OCI-M2 (cell line): ENCODE measurements at regions not wholly inside any gene's neighbourhood (a gene's known extent, or its start where the extent isn't known, plus 50 kb on each side); places are given as distances from the start of the nearest gene placed in this dataset.
"Not testable (repeated sequence)": the region's sequence is repeated elsewhere in the genome, so short reads cannot be mapped to it uniquely, and the experiment has no call there.

ENCODE experiments used
- DNase-seq: peaks from one replicate; lab custom pipeline; 2025; ENCODE audit not compliant: unreplicated experiment; lab: John Stamatoyannopoulos, UW

GRCh38 chr7:65509368-65510186 lies 135.9 kb downstream of the ZNF92 start:
- no peak for DNase-seq

- not testable (repeated sequence) for DNase-seq
Measured at GRCh38 chr7:65510187-65510538, 136.5 kb downstream of the ZNF92 start.

- not testable (repeated sequence) for DNase-seq
Measured at GRCh38 chr7:65519751-65520150, 146.1 kb downstream of the ZNF92 start.

GRCh38 chr7:65545465-65546161 lies 172.0 kb downstream of the ZNF92 start:
- not testable (repeated sequence) for DNase-seq

- not testable (repeated sequence) for DNase-seq
Measured at GRCh38 chr7:65549589-65550443, 176.2 kb downstream of the ZNF92 start.

GRCh38 chr7:65550444-65550809 lies 176.8 kb downstream of the ZNF92 start:
- DNase-seq = not testable (repeated sequence)

DNA sequence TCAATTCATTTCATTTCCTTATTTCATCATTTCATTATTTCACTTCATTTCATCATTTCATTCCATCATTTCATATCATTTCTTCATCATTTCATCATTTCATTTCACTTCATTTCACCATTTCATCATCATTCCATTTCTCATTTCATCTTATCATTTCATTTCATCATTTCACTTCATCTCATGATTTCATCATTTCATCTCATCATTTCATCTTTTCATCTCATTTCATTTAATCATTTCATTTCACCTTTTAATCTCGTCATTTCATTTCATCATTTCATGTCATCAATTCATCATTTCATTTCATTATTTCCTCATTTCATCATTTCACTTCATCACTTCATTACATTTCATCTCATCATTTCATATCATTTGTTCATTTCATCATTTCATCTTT lies 177.4 kb downstream of the ZNF92 start:
- not testable (repeated sequence) for DNase-seq

GRCh38 chr7:65554553-65555476 lies 181.2 kb downstream of the ZNF92 start:
- DNase-seq = not testable (repeated sequence)

DNA sequence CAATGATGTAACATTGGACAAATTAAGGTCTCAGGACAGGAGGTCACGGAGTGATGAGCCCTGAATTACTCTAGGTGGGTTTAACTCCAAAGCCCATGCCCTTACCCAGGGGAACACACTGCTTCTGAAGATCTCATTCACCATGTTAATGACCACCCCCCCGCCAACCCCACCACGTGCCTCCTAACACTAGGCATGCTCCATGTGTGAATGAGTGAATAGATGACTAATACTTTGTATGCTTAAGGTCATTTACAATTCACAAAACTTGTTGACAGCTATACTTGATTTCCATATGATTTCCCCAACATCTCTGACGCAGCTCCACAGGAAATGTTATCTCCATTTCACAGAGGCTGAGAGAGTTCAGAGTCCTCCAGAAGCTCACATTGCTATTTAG lies 184.9 kb downstream of the ZNF92 start:
- not testable (repeated sequence) for DNase-seq

DNA sequence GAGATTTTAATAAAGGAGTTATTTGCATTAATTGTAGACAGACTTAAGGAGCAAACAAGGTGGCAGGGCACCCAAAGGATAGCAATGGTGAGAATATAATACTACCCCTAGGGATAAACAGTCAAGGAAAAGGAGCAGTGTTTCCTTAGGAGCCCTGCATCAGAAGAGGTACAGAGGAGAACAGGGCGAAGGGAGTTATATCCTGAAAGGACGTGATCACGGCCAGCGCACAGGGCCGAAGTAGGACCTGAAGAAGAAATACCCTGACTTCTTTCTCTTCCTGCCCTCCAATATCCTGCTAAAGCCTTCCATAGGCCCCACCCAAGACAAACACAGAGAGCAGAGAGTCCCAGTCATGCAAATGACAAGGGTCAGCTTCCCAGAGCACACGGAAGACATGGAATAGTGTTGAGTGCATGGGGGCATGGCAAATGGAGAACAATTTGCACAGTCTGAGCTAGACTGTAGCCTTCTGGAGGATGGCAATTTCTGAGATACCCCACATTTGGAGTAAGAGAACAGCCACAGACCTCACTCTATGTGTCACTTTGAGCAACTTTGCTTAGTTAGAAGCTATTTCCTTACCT lies 188.2 kb downstream of the ZNF92 start:
- not testable (repeated sequence) for DNase-seq

GRCh38 chr7:65562522-65562921 lies 188.9 kb downstream of the ZNF92 start:
- DNase-seq = not testable (repeated sequence)

GRCh38 chr7:65563333-65563732 lies 189.7 kb downstream of the ZNF92 start:
- not testable (repeated sequence) for DNase-seq

DNA sequence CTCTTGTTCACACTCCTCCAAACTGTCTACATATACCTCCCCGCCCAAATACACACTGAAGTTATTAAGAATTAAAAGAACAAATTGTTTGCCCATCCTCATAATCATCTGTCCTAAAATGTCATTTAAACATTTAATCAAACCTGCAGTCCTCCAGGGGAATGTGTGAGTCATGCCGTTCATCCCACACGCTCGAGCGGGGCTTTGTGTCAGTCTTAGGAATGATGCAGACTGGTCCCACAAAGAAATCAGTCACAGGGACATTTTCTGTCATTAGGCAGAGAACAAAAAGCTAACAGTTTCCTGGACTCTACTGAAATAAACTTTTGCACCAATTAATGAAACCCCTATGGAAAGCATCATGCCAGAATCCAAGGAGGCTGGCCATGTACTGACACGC lies 194.6 kb downstream of the ZNF92 start:
- not testable (repeated sequence) for DNase-seq

- not testable (repeated sequence) for DNase-seq
Measured at GRCh38 chr7:65570990-65571389, 197.3 kb downstream of the ZNF92 start.

GRCh38 chr7:65572581-65572980 lies 198.9 kb downstream of the ZNF92 start:
- DNase-seq = not testable (repeated sequence)

- not testable (repeated sequence) for DNase-seq
Measured at GRCh38 chr7:65576370-65576769, 202.7 kb downstream of the ZNF92 start.

- not testable (repeated sequence) for DNase-seq
Measured at GRCh38 chr7:65582518-65583119, 209.0 kb downstream of the ZNF92 start.

DNA sequence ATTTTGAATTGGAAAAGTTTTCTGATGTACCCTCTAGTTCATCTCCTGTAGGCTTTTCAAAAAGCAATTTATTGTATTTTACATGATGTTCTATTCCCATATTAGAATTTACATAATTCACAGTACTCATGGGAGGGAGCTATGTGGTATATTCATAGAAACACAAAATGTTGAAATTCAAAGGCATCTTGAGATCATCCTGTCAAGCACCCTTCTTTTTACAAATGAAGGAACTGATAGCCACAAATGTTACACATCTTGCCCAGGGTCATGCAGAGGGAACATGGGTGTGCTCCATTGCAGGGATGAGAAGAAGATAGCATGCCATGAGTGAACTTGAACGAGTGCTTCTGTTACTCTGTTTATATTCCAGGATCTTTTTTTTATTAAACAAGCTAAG lies 228.8 kb downstream of the ZNF92 start:
- not testable (repeated sequence) for DNase-seq

DNA sequence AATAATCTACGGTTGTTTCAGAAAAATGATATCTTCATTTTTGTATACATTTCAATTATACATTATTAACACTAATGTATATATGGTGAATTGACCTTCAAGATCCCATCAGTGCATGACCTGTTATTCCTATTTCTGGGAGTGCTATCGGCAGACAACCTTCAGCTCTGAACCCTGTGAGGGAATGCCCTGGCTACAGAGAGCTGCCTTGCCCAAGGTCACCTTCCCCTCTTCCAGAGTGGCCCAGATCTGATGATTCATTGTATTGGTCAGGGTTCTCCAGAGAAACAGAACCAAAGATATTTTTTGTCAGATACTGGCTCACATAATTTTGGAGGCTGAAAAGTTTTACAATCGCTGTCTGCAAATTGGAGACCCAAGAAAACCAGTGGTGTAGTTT lies 235.5 kb downstream of the ZNF92 start:
- no peak for DNase-seq
